Caco-2 (cell line): ENCODE measurements at regions not wholly inside any gene's neighbourhood (a gene's known extent, or its start where the extent isn't known, plus 50 kb on each side); places are given as distances from the start of the nearest gene placed in this dataset.

Experiments used
- BruUV-seq: library from RNA; stranded (reverse); fragments of 400-500 nt; replicated peaks from 2 replicates; lab custom pipeline; 2021; lab: Mats Ljungman, UMichigan
- CTCF ChIA-PET: fragments of 300-600 bp; sonication (Branson Sonifier 250); formaldehyde crosslinking; loops from one replicate; lab custom pipeline; 2022; ENCODE audit warnings: antibody characterized with exemption; lab: Charles Lee
- POLR2A ChIA-PET: fragments of 300-600 bp; sonication (Branson Sonifier 250); formaldehyde crosslinking; loops from one replicate; lab custom pipeline; 2022; ENCODE audit warnings: antibody characterized with exemption; lab: Charles Lee
- DNase-seq, 2 experiments: peaks; one replicate each; pipeline versions ENCODE4 v3.0.0 to v3.0.0-alpha.2; 2020 to 2022
- H3K27me3 ChIP-seq: replicated peaks from 2 replicates; pipeline ENCODE4 v1.6.0; 2011; ENCODE audit warnings: low read length; ENCODE audit not compliant: control insufficient read depth, insufficient read depth
- H3K36me3 ChIP-seq: 2 replicates; pipeline ENCODE4 v1.5.1; 2011; ENCODE audit warnings: low read length; ENCODE audit not compliant: control insufficient read depth, insufficient read depth
- H3K4me1 ChIP-seq: fragments of 250-450 bp; sonication (Bioruptor Pico); 2 replicates; pipeline ENCODE4 v1.5.1; 2020; ENCODE audit warnings: mild to moderate bottlenecking
- H3K4me3 ChIP-seq: 2 replicates; pipeline ENCODE4 v1.5.1; 2011; ENCODE audit warnings: low read depth, mild to moderate bottlenecking, control low read depth, low read length
- H3K9me3 ChIP-seq: fragments of 250-450 bp; sonication (Bioruptor Pico); 2 replicates; pipeline ENCODE4 v1.5.1; 2020; ENCODE audit warnings: mild to moderate bottlenecking, moderate library complexity
- H3K27ac Mint-ChIP-seq: one replicate; pipeline ENCODE4 v1.8.0; 2022; ENCODE audit warnings: mixed read lengths; ENCODE audit not compliant: unreplicated experiment
- H3K27me3 Mint-ChIP-seq: one replicate; pipeline ENCODE4 v1.8.0; 2022; ENCODE audit warnings: mixed read lengths; ENCODE audit not compliant: insufficient read depth, unreplicated experiment
- H3K36me3 Mint-ChIP-seq: one replicate; pipeline ENCODE4 v1.8.0; 2022; ENCODE audit warnings: mild to moderate bottlenecking, mixed read lengths; ENCODE audit not compliant: insufficient read depth, unreplicated experiment
- H3K4me1 Mint-ChIP-seq: one replicate; pipeline ENCODE4 v1.8.0; 2022; ENCODE audit warnings: low read depth, mixed read lengths; ENCODE audit not compliant: unreplicated experiment
- H3K4me3 Mint-ChIP-seq: one replicate; pipeline ENCODE4 v1.8.0; 2022; ENCODE audit warnings: mild to moderate bottlenecking, moderate library complexity, mixed read lengths; ENCODE audit not compliant: unreplicated experiment
- H3K9me3 Mint-ChIP-seq: one replicate; pipeline ENCODE4 v1.8.0; 2022; ENCODE audit warnings: mixed read lengths; ENCODE audit not compliant: unreplicated experiment
- CTCF ChIP-seq, 2 experiments: fragments of 200-600 bp in 1 of 2; IDR thresholded peaks; 1 replicate in 1 of 2; 2 replicates in 1 of 2; pipeline versions ENCODE4 v1.5.1 to v1.8.0; 2011 to 2022; ENCODE audit warnings: antibody characterized with exemption in 1 of 2, control low read depth in 1 of 2, inconsistent platforms in 1 of 2, low read depth in 1 of 2, low read length in 1 of 2, mild to moderate bottlenecking in 1 of 2, moderate library complexity in 1 of 2; ENCODE audit not compliant: insufficient read depth in 1 of 2, severe bottlenecking in 1 of 2, unreplicated experiment in 1 of 2
- intact Hi-C: fragments of 100-400 bp; cut with micrococcal nuclease; formaldehyde crosslinking; loops from one replicate; pipeline ENCODE4 v1.10.0; 2022; ENCODE audit not compliant: unreplicated experiment

- Mint-ChIP-seq H3K9me3 (no peaks in the 10 kb centered on the region), H3K27ac (no peak overlapping the region), H3K4me3 (no peak overlapping the region), H3K4me1 (no peaks in the 10 kb centered on the region), H3K36me3 (no peaks in the 10 kb centered on the region), H3K27me3 (no peaks in the 10 kb centered on the region)
- intact Hi-C loops: no loop called here
- Histone ChIP-seq H3K36me3 (no peaks in the 10 kb centered on the region), H3K9me3 (no peaks in the 10 kb centered on the region), H3K27me3 (no peaks in the 10 kb centered on the region), H3K4me3 (no peak overlapping the region), H3K4me1 (no peaks in the 10 kb centered on the region)
- no peak for DNase-seq
- no peak for TF ChIP-seq CTCF (IDR thresholded peaks at IDR 0.05; ENCODE audit: insufficient read depth in 1 of 2, low read depth in 1 of 2, low read length in 1 of 2, severe bottlenecking in 1 of 2, unreplicated experiment in 1 of 2)
- ChIA-PET POLR2A (no interaction called here), CTCF (no interaction called here)
- no TSS peak for BruUV-seq
Observed at GRCh38 chr18:27668158-27668557, 483.1 kb upstream of the CHST9 start.

- DNase-seq: no peak
- TF ChIP-seq CTCF (IDR thresholded peaks at IDR 0.05; ENCODE audit: insufficient read depth in 1 of 2, low read depth in 1 of 2, low read length in 1 of 2, severe bottlenecking in 1 of 2, unreplicated experiment in 1 of 2): no peak
- H3K27me3 ChIP-seq: no peaks in the 10 kb centered on the region
- H3K4me3 ChIP-seq: no peak overlapping the region
- no peaks in the 10 kb centered on the region for H3K36me3 ChIP-seq
- POLR2A ChIA-PET: no interaction called here
- intact Hi-C loops: no loop called here
- H3K36me3 Mint-ChIP-seq: no peaks in the 10 kb centered on the region
- no peaks in the 10 kb centered on the region for H3K4me1 Mint-ChIP-seq
- H3K9me3 ChIP-seq: no peaks in the 10 kb centered on the region
- no peak overlapping the region for H3K27ac Mint-ChIP-seq
- no TSS peak for BruUV-seq
- no peaks in the 10 kb centered on the region for H3K27me3 Mint-ChIP-seq
- H3K4me3 Mint-ChIP-seq: no peak overlapping the region
- no peaks in the 10 kb centered on the region for H3K4me1 ChIP-seq
- no peaks in the 10 kb centered on the region for H3K9me3 Mint-ChIP-seq
- CTCF ChIA-PET: no interaction called here
Observed at GRCh38 chr18:27667064-27667463, 482.0 kb upstream of the CHST9 start.

DNA sequence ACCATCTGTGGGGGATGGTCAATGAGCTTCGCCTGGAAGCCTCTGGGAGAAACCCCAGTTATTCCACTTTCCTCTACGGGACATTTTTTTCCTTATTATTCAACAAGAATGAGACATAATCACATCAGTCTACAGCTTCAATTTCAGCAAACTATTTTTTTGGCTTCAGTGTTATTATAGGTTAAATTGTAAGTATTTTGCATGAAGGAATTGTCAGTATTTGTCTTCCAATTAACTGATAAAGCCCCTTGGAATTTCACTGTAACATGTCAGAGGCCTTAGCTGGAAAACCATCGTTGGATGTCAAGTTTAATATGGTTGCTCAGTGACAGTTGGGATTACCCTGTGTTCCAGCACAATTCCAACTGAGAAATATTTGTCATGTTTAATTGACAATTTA, 480.9 kb upstream of the CHST9 start:
- intact Hi-C loops: no loop called here
- Mint-ChIP-seq H3K4me1 (no peaks in the 10 kb centered on the region), H3K27ac (no peak overlapping the region), H3K27me3 (no peaks in the 10 kb centered on the region), H3K36me3 (no peaks in the 10 kb centered on the region), H3K9me3 (no peaks in the 10 kb centered on the region), H3K4me3 (no peak overlapping the region)
- no peak for DNase-seq
- TF ChIP-seq CTCF (IDR thresholded peaks at IDR 0.05; ENCODE audit: insufficient read depth in 1 of 2, low read depth in 1 of 2, low read length in 1 of 2, severe bottlenecking in 1 of 2, unreplicated experiment in 1 of 2): no peak
- Histone ChIP-seq H3K27me3 (no peaks in the 10 kb centered on the region), H3K36me3 (no peaks in the 10 kb centered on the region), H3K4me1 (no peaks in the 10 kb centered on the region), H3K9me3 (no peaks in the 10 kb centered on the region), H3K4me3 (no peak overlapping the region)
- ChIA-PET POLR2A (no interaction called here), CTCF (no interaction called here)
- BruUV-seq: no TSS peak
